Brain pericyte (primary cell): ENCODE measurements at regions not wholly inside any gene's neighbourhood (a gene's known extent, or its start where the extent isn't known, plus 50 kb on each side); places are given as distances from the start of the nearest gene placed in this dataset.
A peak's percentile ranks its signal among the peaks of the same experiment; 100 is the strongest.

ENCODE experiments used
- DNase-seq: peaks from one replicate; pipeline ENCODE4 v3.0.0-alpha.2; 2012; ENCODE audit warnings: low read depth, low spot score

DNA sequence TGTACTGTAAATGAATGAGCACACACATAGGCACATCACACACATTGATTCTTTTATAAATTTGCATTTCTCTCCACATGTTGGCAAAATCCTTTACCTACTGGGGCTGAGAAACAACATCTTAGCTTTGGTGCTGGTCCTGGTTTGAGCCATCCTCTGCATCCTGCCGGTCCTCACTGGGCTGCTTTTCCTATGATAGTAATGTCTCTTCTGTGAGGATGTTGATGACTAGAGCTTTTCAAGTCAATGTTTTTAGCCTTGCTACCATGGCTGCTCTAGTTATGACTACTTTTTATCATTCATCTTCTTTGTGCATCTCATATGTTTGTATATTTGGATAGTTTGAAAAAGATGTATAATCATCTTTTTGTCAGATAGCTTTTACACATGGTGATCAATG is 280.4 kb upstream of the CD180 start:
- DNase-seq = no peak

DNA sequence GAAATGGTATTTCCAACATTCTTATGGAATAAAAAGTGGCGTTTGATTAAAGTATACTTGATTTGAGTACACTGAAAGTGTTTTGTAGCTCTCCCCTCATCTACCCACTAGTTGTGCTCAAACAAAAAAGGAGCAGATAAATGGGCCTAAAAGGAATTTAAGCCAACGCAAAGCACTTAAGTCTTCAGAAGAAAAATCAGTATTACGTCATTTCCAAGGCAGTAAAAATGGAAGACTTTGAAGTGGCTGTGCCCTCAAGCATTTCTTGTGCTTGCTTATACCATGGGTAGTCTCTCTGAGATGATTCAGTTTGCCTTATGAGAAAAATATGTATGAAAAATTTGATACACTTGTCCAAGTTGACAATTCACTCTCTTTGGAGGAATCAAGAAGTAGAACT is 279.9 kb upstream of the CD180 start:
- DNase-seq = no peak

DNA sequence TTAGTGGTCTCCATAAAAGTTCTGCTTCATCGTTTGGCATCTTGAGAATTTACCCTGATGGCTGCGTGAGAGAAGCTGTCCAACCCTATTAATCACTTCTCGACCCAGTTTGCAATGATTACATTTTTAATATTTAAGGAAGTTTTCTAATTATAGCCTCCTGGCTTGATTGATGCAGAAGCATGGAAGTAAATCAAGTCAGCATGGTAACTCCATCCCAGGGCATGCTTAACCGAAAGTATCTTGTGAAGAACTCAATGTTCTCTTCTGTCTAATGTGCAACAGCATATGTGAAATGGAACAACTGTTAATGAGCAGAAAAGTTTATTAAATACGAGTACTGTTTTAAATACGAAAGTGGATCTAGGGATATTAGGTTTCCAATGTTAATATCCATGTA is 278.9 kb upstream of the CD180 start:
- DNase-seq = no peak

DNA sequence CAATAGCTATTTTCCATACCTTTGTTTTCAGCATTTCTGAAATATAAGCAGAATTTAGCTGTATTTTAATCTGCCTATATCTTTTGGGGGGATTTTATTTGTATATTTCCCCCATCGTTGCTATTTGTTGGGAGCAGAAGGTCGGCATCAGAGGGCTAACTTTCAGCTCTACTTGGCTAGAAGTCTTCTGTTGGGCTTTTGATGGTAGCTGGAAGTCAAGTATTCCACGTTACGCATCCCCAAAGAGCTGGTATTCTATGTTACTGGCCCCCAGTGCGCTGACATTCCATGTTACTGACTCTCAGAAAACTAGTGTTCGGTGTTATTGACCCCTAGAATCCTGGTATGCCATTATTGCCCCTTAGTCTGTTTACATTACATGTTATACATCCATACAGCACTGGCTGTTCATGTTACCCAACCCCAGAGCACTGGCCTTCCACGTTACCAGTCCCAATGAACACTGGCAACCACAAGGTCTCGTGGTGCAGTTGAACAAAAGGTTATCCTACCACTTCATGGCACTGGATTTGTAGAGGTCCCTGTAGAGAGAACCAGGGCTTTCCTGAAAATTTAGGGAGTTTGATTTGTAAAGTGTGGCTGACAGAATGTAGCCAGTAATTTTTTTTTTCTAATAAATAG is 278.1 kb upstream of the CD180 start:
- DNase-seq = no peak

DNA sequence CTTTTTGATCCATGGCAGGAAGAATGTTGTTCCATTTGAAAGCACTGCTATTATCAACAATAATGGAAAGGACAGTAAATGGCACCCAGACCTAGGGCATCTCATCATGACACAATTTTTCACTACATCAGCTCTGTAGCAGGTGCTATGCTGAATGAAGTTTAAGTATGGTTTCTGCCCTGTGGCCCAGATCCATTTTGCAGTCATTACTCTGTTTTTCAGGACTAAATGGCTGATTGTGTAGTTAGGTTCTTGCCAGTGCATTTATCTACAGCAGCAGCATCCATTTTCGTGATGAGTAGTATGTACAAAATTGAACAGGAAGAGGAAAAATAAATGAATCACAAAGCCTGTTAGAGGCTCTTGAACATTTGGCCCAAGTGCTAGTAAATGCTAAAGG is 270.5 kb upstream of the CD180 start:
- DNase-seq = no peak

DNA sequence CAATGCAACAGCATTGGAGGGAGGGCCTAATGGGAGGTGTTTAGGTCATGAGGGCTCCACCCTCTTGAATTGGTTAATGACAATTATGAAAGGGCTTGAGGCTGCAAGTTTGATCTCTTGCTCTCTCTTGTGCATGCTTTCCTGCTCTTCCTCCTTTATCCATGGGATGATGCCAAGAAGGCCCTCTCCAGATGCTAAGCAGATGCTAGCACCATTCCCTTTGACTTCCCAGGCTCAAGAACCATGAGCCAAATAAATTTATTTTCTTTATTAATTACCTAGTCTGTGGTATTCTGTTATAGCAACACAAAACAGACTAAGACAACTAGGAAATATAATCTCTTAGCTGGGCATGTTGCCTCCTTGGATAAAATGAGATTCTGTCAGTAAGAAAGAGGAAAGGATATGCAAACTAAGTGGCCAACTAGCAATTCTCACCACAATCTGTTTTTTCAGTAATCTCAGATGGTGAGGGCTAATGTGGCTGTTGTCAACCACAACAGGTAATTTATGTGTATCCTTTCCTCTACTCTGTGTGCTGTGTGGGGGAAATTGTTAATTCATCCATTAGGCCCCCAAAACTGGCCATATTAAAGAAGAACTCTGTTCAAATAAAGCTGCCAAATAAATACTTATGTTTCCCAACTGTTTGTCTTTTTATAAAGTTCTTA is 269.1 kb upstream of the CD180 start:
- no peak for DNase-seq

DNA sequence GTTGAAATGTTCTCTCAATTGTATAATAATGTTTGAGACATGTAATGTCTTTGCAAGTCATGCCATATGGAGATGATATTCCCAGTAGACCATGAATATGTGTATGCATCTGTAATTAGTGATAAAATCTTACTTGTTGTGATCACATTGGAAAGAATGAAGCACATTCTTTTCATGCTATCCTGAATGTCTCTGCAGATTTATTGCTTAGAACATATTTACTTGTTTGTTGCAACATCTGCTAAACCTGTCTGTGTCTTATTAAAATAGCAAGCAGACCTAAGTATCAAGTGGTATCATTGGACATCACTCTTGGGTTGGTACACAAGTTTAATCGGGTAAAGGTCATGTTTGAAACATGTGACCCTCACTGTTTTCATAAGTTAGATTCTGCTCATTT is 265.5 kb upstream of the CD180 start:
- DNase-seq = no peak

DNA sequence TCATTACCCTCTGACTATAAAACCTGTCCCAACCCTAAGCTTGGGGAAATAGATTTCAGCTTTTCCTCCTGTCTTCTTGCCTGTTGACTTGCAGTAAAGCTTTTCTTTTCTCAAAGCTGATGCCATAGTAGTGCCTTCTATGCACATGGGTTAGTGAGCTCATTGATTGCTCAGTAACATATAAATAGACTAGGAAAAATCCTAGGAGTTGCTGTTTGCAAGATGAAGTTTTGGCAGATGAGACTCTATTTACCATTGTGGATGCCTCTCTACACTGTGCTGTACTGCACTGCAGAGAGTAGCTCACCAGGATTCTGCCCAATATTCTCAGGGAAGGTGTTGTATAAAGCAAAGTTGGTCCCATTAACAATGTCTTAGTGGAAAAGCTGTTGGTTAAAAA is 262.7 kb upstream of the CD180 start:
- no peak for DNase-seq

DNA sequence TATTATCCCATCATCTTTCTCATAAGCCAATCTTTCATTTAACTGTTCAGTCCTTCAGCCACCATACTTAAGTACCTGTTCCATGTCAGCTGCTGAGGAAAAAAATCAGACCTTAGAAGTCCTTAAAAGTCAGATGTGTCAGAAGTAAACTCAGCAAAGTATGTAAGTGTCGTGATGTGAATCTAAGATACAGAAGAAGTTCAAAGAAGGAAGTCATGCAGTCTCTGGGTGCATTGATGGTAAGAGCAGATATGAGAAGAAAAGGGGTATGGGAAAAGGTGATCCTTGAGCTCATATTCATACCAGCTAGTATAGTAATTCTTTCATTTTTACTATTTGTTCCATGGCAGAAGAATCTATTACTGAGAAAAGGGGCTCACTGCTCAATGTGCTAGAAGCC is 259.4 kb upstream of the CD180 start:
- DNase-seq = no peak

DNA sequence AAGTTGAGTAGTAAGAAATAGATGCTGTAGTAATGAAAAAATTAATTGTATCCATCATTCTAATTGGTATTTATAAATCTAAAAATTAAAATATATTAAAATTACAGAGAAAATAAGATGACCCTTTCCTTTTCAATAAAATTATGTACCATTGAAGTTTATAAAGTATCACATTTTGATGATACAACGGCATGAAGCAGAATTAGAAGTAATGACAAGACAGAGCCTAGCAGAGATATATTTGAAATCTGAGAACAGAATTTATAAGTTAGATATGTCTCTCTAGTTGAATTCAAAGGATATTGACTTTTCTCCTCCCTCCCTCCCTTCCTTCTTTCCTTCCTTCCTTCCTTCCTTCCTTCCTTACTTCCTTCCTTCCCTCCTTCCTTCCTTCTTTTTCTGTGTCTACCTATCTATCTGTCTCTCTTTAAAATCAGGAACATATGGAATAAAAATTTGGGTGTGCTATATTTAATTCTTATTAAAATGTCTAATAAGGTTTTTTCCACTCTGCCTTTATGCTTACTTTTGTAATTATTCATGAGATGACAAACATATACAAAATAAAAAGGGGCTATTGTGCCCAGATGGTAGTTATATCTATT is 258.5 kb upstream of the CD180 start:
- no peak for DNase-seq

DNA sequence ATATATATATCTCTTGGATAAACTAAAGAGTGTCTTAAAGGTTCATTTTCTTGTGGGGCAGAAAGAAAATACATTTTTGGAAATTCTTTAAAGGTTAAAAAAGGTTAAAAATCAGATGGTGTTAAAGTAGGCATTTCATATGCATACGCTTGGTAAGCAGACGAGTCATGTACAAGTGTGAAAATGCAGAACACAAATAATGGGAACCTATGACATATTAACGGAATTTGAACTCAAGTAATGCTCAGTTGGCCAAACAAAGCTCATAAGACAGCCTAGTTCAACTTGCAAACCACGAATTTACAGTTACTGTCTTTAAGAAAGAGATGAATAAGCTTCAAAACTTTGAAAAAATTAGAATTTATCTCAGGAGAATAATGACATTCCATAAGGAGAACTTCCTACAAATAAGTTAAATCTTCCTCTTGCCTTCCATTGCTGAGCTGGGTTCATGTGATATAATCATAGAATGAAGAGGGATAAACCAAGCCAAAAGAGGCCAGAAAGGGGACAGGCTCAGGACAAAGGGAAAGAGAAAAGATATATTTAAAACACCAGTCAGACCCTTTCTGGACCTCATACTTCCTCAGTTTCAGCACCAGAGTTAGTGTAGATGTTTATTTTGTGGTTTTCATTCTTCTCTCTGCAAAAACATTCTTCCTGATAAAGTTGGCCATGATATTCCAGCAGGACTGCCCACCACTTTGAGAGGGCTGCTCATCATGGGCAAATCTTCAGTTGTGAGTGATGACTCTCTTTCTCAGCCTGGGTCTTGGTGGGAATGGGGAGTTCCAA is 256.7 kb upstream of the CD180 start:
- peak; percentile 4 for DNase-seq

DNA sequence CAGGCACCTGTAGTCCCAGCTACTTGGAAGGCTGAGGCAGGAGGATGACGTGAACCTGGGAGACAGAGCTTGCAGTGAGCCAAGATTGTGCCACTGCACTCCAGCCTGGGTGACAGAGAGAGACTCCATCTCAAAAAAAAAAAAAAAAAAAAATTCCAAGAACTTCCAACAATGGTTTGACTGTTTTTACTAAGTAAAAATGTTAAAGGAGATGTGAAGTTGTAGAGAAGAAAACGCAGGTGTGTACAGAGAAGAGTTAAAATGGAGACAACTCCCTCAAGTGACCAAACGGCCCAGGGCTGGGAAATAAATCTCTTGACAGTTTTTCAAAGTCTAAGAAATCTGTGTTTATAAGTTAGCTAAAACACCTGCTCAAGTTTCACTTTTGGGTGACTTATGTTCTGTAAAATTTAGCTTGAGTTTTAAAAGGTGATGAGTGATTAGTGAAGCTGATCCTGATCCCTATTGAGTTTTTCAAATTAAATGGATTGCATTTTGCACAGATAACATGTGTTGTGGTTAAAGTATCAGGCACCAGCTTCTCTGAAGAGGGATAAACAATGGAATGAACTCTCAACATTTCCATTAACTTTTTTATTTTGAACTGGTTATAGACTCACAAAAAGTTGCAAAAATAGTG is 255.2 kb upstream of the CD180 start:
- no peak for DNase-seq

DNA sequence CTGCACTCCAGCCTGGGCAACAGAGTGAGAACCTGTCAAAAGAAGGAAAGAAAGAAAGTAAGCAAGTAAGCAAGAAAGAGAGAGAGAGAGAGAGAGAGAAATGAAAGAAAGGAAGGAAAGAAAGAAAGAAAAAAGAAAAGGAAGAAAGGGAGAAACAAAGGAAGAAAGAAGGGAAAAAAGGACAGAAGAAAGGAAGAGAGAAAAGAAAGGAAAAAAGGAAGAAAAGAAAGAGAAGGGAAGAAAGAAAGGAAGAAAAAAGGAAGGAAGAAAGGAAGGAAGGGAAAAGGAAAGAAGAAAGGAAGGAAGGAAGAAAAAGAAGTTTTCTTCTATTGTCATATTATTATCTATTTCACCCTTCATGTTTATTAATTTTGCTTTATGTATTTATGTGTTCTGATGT is 251.1 kb upstream of the CD180 start:
- no peak for DNase-seq

DNA sequence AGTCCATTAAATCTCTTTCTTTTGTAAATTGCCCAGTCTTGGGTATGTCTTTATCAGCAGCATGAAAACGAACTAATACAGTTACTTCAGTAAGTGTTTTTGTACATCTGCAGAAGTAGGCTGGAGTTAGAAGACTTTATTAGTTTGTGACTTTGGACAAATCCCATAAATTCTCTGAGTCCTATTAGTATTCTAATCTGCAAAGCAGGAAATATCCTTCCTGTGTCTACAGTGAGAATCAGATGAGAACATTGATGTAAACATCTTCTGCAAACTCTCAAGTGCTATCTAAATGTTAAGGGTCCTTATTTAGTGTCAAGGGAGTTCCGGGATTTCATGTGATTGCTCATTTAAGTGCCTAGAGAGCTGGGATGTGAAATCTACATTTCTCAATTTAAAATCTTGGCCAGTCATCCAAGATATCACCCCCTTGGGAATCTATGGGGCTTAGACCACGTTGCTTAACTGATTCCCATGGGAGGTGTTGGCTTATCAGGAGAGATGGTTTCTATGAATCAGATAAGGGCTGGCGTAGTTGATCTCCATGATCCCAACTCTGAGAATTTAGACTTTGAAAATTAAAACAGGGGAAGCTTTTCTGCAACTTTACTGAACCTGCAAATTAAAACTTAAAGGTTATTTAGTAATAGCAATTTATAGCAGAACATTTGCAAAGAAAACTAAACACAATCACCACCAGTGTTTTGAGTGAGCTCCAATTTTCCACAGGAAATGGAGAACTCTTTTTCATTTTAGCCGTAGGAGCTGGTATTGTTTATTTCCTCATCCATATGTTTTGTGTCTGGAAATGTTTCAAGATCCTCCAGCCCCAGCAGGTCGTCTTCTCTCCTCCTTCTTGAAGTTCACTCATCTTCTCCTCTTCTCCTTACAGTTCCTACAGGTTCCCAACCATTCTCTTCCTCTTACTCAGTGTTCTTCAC is 241.6 kb upstream of the CD180 start:
- DNase-seq = no peak

DNA sequence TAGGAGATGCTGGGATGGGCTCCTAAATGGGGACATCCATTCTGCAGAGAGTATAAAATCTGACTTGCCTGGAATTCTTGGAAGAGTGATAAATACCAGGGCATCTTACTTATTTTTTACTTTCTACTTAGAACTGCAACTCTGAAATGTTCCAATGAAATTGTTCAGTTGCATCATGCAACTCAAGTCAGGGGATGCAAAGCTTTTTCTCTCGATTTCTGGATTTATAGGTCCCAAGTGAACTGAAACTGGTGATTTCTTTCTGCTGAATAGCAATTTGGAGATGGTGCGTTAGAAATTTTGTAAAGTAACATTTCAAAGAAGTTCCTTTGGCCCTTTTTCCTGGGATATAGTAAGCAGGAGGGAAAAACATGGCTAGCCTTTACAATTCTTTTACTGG is 238.4 kb upstream of the CD180 start:
- DNase-seq = no peak

DNA sequence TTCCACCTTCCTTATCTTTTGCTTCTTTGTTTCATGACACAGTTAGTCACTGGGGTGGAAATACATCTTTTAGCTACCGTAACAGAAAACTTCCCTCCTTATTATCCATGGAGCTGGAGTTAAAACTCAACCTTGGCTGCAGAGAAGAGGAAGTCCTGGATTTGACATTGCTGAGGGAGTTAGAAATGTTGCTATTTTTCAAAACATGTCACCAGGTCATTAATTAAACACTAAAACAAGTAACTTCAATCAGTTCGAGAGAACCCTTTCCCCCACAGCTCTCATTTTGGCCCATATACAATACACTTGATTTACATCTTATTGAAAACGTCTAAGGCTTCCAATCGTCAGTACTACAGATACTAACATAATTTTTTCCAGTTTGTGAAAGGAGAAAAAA is 237.9 kb upstream of the CD180 start:
- DNase-seq = no peak

DNA sequence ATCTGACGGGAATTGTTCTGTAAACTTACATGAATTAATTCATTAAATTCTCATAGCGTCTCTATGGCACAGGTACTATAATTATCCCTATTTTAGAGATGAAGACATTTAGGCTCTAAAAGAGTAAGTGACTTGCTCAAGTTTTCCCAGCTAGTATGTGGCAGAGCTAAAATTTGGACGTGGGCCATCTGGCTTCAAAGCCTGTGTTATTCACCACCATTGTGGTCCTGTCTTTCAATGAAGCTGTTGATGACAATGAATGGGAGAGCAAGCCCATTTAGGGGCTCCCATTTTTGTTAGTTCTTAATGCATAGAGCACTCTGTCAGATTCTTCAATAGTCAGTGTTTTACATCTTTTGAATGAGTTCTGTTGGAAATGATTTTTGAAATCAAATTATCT is 236.0 kb upstream of the CD180 start:
- DNase-seq = no peak

DNA sequence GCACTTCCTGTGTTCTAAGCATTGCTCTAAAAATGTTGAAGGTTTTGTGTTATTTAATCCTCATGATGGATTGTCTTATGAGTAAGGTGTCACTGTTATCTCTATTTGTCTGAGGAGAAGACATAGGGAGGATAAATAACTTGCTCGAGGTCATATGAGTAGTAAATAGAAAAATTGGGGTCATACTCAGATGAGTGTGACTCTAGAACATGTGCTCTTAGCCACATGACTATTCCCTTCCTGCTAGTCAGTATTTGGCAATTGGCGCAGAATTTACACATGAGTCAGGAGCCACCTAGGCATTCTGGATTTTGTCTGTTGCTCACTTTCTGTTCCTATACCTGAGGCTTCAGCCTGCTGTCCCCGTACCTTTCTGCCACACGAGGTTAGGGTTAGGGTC is 234.6 kb upstream of the CD180 start:
- DNase-seq = no peak

DNA sequence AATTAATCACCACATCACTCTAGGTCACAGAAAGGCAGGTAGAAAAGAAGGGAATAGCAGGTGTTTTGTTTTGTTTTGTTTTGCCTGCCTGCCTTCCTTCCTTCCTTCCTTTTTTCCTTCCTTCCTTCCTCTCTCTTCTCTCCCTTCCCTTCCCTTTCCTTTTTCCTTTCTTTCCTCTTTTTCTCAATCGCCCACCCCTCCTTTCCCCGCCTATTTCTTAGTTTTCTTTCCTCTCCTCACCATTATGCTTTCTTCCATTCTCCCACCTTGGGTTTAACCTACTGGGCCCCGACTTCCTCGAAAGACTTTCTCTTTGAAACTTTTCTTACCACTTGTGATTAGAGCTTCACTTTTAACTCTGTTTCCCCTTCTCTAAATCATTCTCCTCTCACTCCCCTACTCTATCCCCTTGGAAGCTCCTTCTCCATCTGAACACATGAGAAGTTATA is 231.3 kb upstream of the CD180 start:
- DNase-seq = no peak

DNA sequence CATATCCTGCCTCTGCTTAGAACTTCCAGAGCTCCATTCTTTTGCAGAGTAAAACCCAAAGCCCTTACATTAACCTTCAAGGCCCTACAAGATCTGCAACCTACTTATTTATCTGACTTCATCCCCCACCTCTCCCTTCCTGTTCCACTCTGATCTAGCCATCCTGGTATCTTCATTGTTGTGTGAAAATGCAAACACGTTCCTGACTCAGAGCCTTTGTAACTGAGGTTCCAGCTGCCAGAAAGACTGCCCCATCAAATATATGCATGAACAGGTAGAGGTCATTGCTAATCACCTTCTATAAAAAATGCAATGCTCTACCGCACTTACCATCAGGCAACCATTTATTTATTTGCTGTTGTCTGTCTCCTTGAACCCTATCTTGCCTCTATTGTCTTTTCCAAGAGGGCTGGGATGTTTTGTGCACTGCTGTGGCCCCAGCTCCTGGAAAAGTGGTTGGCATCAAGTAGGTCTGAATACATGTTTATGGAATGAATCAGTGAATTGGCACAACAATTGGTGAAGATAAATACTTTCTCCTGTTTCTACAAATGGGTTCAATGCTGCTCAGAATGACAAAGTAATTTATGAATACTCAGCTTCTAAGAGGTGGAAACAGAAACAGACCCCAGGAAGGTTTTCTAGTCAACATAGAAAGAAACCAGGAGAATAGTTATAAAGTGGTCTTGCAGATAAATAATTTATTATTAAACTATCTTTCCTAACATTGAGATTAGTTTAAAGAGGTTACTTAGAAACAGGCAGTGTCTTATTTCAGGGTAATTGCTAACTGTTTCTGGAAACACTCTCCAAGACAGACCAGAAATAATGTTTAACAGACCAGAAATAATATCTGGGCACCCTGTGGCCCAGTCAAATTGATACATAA is 230.6 kb upstream of the CD180 start:
- DNase-seq = no peak
